ENCODE measurements at regions not wholly inside any gene's neighbourhood (a gene's known extent, or its start where the extent isn't known, plus 50 kb on each side); places are given as distances from the start of the nearest gene placed in this dataset.

DNA sequence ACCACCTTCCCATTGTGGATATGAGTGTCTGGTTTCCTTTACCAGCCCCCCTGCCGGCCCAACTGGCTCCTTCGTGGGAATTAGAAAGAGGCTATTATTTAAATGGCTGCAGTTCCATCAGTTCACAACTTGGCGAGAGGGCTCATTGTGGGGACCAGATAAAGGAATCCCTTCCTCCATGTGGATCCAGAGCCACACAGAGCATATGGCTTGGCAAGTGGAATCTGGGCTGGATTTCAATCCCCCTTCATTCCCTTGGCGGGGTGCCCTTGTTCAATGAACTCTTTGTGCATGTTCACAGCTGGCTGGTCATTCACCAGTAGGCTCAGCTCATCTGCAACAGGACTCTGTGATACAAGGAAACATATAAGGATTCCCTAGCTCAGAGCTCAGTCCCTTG is 140.6 kb downstream of the OPN5 start:
- no peaks in the 10 kb centered on the region for H3K36me3 ChIP-seq
- intact Hi-C loops (cut with DNase I): no loop called here
- no peak overlapping the region for H3K4me3 ChIP-seq (replicated peaks in 1 of 3)
- WGBS, 2 donors: 67 to 69% methylated on average over 4 of the region's 4 CpGs
- TF ChIP-seq POLR2A (IDR thresholded peaks at IDR 0.05): no peak
- TF ChIP-seq, protein P1, sequence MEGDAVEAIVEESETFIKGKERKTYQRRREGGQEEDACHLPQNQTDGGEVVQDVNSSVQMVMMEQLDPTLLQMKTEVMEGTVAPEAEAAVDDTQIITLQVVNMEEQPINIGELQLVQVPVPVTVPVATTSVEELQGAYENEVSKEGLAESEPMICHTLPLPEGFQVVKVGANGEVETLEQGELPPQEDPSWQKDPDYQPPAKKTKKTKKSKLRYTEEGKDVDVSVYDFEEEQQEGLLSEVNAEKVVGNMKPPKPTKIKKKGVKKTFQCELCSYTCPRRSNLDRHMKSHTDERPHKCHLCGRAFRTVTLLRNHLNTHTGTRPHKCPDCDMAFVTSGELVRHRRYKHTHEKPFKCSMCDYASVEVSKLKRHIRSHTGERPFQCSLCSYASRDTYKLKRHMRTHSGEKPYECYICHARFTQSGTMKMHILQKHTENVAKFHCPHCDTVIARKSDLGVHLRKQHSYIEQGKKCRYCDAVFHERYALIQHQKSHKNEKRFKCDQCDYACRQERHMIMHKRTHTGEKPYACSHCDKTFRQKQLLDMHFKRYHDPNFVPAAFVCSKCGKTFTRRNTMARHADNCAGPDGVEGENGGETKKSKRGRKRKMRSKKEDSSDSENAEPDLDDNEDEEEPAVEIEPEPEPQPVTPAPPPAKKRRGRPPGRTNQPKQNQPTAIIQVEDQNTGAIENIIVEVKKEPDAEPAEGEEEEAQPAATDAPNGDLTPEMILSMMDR (IDR thresholded peaks at IDR 0.05): no peak
- H3K4me1 ChIP-seq: peaks cover 7 to 23% of the 10 kb centered on the region in 2 donors
- no peaks in the 10 kb centered on the region for H3K9me3 ChIP-seq
- peak overlapping the region in 1 of 3 donors; percentile 38 for H3K27ac ChIP-seq
- H3K27me3 ChIP-seq: no peaks in the 10 kb centered on the region
- DNase-seq: peak; percentile 75 to 84

DNA sequence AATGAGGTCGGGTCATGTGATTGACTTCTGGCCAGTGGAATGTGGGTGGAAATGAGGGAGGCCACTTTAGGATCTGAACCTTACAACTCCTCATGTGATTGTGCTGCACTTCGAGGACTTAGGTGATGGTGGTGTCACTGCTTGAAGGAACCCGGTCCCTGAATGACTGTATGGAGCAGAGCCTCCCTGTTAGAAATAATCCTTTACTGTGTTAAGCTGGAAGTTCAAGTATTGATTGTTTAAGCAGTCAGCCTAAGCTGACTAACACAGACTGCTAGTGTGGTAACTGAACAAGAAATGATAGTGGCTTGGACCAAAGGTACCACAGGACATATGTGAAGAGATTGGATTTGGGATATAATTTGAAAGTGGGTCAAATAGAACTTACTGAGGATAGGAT is 138.0 kb downstream of the OPN5 start:
- Histone ChIP-seq H3K27ac (no peak overlapping the region), H3K9me3 (no peaks in the 10 kb centered on the region), H3K27me3 (no peaks in the 10 kb centered on the region), H3K4me1 (peaks cover 7 to 23% of the 10 kb centered on the region in 2 donors), H3K4me3 (replicated peaks in 1 of 3) (no peak overlapping the region), H3K36me3 (no peaks in the 10 kb centered on the region)
- intact Hi-C loops (cut with DNase I): no loop called here
- no peak for TF ChIP-seq POLR2A (IDR thresholded peaks at IDR 0.05)
- TF ChIP-seq, protein P1 (IDR thresholded peaks at IDR 0.05): no peak
- no peak for DNase-seq
- WGBS, 2 donors: 71 to 77% methylated on average over 3 of the region's 3 CpGs

DNA sequence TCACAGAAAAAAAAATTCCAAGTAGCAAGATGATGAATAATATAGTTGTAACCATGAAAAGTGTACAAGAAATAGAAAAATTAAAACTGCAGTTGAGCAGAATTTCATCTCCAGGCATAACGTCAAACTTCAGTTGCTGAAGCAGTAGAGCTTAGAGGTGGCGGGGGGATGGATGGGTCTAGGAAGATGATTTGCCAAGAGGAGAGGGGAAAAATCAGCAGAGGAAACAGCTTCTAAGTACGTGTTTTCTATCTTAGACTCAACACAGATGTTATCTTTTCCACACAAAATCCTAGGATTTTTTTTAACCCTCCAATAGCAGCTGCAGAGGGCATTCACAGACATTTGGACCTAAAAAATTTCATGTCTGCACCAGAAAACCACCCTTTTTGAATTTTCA is 136.0 kb downstream of the OPN5 start:
- 64 to 73% methylated on average over 3 of the region's 3 CpGs for WGBS, 2 donors
- Histone ChIP-seq H3K27me3 (no peaks in the 10 kb centered on the region), H3K36me3 (no peaks in the 10 kb centered on the region), H3K27ac (no peak overlapping the region), H3K4me1 (peaks cover 2 to 6% of the 10 kb centered on the region in 2 donors), H3K9me3 (no peaks in the 10 kb centered on the region), H3K4me3 (replicated peaks in 1 of 3) (no peak overlapping the region)
- TF ChIP-seq POLR2A (IDR thresholded peaks at IDR 0.05): no peak
- TF ChIP-seq, protein P1 (IDR thresholded peaks at IDR 0.05): no peak
- intact Hi-C loops (cut with DNase I): no loop called here
- DNase-seq: no peak

DNA sequence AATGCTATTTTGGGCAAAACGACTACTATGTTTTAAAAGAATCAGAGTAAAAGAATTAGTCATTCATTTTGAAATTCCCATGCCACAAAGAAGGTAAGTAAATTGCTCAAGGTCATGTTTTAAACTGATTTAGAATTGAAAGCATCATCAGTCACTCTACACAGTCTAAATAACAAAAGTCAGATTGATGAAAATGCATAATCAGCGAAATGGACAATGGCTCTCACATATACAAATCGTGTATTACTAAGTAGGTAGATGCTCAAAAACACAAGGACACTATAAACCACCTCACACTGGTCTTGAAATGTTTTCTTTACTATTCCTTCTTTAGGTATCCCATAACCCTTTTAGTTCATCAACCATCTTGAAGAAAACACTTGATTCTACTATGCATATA is 135.4 kb downstream of the OPN5 start:
- WGBS, 2 donors: 82 to 84% methylated on average over 3 of the region's 3 CpGs
- H3K36me3 ChIP-seq: no peaks in the 10 kb centered on the region
- no peak for DNase-seq
- H3K27ac ChIP-seq: no peak overlapping the region
- intact Hi-C loops (cut with DNase I): no loop called here
- H3K9me3 ChIP-seq: no peaks in the 10 kb centered on the region
- no peaks in the 10 kb centered on the region for H3K27me3 ChIP-seq
- H3K4me1 ChIP-seq: peaks cover 0 to under 1% of the 10 kb centered on the region in 2 donors
- TF ChIP-seq, protein P1 (IDR thresholded peaks at IDR 0.05): no peak
- no peak for TF ChIP-seq POLR2A (IDR thresholded peaks at IDR 0.05)
- no peak overlapping the region for H3K4me3 ChIP-seq (replicated peaks in 1 of 3)

DNA sequence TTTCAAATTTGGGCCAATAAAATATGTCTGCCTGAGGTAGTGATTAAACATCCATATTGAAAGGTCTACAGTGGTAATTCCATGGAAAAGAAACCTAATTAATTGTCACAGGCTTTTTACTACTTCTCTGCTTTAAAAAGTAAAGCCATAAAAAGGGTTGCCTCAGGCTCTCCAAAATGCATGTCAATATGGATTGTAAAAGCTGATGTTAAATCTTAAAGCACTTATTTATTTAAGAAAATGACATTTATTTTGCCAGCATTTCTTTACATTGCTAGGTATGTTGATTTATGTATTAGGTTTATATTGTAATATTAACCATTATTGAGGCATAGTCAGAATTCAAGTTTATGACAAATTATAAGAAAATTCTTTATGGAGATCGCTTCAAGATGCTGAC is 133.2 kb downstream of the OPN5 start:
- H3K4me1 ChIP-seq: no peaks in the 10 kb centered on the region
- no peak overlapping the region for H3K27ac ChIP-seq
- no peaks in the 10 kb centered on the region for H3K9me3 ChIP-seq
- no peaks in the 10 kb centered on the region for H3K27me3 ChIP-seq
- intact Hi-C loops (cut with DNase I): no loop called here
- H3K4me3 ChIP-seq (replicated peaks in 1 of 3): no peak overlapping the region
- DNase-seq: no peak
- WGBS, 2 donors: 91 to 96% methylated on average over 1 of the region's 1 CpG
- no peaks in the 10 kb centered on the region for H3K36me3 ChIP-seq
- TF ChIP-seq POLR2A (IDR thresholded peaks at IDR 0.05): no peak
- TF ChIP-seq, protein P1 (IDR thresholded peaks at IDR 0.05): no peak

Data from thyroid gland (tissue), 4 donors.